HG03442 (cell line): ENCODE measurements at regions not wholly inside any gene's neighbourhood (a gene's known extent, or its start where the extent isn't known, plus 50 kb on each side); places are given as distances from the start of the nearest gene placed in this dataset.
A peak's percentile ranks its signal among the peaks of the same experiment; 100 is the strongest.

ENCODE experiments used
- ATAC-seq: cut with Tn5 transposase; IDR thresholded peaks from one replicate; pipeline ENCODE4 v1.9.1; 2021; ENCODE audit warnings: mild to moderate bottlenecking, moderate library complexity; ENCODE audit not compliant: unreplicated experiment

DNA sequence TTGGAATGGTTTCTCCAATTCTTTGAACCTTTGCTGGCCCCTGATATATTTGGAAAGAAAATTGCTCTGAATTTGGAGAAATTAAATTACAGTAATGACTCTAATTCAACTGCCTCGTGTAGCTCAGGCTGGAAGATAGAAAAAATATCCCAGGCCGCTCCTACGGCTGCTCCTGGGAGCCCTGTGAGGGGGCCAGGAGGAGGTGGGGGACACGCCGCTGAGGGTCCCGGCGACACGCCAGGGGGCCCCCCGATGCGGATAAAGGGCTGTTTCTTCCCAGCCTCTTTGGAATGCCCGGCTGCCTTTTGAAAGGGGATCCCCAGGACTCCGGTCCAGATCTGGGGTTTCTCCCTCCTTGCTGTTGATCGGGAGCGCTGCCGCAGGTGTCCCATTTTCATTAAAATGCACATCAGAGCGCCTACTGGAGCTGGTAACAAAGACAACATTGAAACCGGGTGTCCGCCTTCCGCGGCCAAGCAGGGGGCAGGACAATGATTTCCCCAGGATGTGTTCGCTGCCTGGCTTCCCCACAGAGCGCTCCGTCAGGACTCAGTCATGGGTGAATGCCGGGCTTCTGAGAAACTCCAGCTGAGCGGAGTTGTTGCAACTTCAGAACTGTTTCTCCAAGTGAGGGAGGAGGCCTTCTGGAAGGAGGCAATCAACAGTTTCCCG lies 200.1 kb upstream of the KBTBD8 start:
- ATAC-seq: no peak

- no peak for ATAC-seq
These were observed 197.1 kb upstream of the KBTBD8 start for GRCh38 chr3:66800941-66801545.

- ATAC-seq: no peak
These were observed 194.9 kb upstream of the KBTBD8 start for GRCh38 chr3:66803206-66803605.

DNA sequence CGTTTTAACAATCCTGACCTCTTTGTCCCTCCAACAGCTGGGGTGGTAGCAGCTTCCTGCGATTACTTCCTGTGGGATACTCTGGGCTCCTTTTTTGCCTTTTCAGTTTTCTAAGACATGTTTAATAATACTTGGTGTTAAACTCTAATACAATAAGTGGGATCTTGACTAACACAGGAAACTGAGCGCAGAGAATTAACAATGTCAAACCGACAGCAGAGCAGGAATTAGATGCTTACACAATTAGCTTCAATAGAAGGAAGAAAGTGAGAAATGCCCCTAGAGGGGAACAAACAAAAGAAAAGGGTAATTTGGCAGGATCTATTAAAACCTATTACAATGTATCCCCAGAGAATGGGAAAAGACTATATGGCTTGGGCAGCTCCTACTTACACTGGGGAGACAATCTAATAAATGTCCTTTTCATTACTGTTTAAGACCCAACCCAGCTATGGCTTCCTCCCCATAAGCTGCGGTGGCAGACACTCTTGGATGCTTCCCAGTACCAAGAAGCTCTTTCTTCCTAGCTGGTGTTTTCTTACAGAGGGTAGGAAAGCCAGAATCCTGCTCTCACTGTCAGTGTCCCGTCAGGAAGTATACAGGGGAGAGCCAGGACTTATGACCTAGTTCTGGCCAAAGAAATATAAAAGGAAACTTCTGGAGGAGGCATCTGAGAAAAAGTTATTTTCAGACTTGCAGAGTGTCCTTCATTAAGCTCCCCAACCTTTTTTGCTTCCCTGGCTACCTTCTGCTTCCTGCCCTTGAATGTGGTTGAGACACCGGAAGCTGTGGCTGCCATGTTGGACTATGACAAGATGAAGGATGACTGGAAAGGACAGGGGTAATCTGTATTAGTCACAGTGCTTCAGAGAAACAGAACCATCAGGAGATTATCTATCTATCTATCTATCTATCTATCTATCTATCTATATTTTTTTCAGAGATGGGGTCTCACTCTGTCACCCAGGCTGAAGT lies 194.1 kb upstream of the KBTBD8 start:
- ATAC-seq: no peak

GRCh38 chr3:66808891-66809594 lies 189.1 kb upstream of the KBTBD8 start:
- no peak for ATAC-seq

- ATAC-seq: no peak
These were observed 188.5 kb upstream of the KBTBD8 start for GRCh38 chr3:66809595-66809958.

GRCh38 chr3:66812136-66812535 lies 186.0 kb upstream of the KBTBD8 start:
- no peak for ATAC-seq

DNA sequence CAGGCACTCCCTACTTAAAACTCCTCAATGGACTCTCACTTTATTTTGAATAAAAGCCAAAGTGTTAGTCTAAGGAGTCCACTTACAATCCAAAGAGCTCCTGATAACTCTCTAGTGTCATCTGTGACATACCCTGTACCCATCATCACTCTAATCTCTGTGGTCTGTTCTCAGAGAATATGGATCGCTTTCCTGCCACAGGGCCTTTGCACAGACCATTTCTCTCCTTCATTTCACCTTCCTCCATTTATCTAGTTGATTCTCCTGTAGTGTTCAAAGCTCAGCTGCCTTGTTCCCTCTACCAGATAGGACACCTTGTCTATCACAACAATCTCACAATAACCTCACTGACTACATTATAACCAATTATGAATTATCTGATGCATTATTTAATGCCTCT lies 185.4 kb upstream of the KBTBD8 start:
- no peak for ATAC-seq

- peak; percentile 85 for ATAC-seq
These were observed 181.9 kb upstream of the KBTBD8 start for GRCh38 chr3:66816090-66816761.

GRCh38 chr3:66817951-66818557 lies 180.1 kb upstream of the KBTBD8 start:
- no peak for ATAC-seq

DNA sequence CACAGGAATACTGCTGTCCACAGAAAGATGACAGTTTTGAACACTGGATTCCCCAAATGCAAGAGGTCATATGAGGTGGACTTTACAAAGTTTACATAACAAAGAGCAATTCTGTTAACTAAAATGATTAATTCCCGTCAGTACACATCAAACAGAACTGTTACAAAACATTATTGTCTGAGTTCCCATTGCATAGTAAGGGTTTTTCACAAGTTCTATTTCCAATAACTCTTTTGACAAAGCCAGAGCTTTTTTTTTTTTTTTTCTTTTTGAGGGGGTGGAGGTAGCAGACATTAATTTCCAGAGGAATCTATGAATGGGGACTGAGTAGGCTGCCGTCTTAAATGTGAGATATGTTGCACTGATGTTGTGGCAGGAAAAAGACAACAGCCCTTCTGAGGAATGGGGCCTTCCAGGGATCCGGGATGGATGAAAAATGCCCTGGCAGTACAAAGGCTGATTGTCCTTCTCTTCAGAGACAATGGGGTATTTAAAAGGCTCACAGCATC lies 178.1 kb upstream of the KBTBD8 start:
- ATAC-seq: no peak

- peak; percentile 91 for ATAC-seq
These were observed 175.7 kb upstream of the KBTBD8 start for GRCh38 chr3:66822186-66823008.

DNA sequence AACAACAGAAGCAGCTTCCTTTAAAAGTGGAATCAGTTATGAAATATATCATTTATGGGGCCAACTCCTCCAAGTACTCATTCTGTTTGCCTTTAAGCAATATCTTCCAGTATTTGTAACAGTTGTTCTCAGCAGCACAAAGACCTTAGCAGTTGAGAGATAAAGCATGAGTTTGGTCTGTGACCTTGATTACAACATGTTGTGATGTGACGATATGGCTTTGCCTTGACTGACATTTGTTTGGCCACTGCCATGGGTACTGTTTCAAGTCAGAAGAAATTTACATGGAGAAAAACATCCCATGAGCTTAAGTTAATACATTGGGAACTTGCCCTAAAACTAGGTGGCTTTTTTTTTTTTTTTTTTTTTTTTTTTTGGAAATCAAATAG lies 175.1 kb upstream of the KBTBD8 start:
- ATAC-seq: no peak

- no peak for ATAC-seq
These were observed 174.6 kb upstream of the KBTBD8 start for GRCh38 chr3:66823532-66823931.

- ATAC-seq: no peak
These were observed 172.7 kb upstream of the KBTBD8 start for GRCh38 chr3:66825375-66825774.

DNA sequence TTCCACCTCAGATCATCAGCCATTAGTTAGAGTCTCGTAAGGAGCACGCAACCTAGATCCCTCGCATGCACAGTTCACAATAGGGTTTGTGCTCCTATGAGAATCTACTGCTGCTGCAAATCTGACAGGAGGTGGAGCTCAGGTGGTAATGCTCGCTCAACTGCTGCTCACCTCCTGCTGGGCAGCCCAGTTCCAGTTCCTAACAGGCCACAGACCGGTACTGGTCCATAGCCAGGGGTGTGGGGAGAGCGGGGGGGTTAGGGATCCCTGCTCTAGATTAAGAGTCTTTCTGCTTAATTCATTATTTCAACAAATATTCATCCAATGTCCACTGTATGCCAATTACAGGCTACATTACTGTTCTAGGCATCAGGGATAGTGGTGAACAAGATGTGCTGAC lies 170.4 kb upstream of the KBTBD8 start:
- no peak for ATAC-seq

DNA sequence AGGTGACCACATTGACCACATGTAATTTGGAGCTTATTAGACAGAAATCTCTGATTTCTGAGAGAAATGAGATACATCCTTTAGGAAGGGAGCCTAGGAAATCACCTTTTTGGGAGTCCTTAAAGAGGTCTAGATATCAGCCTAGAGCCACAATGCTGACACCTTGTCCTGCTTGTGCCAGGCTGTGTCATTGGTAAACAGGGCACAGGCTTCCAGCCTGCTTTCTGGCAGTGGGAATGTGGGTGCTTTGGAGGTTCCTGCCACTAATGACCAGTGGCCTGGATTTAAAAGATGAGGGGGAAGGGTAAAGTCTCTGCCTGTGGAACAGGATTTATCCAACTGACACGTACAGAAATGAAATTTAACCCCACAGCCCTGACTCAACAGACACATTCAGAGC lies 169.8 kb upstream of the KBTBD8 start:
- ATAC-seq: no peak

GRCh38 chr3:66830301-66830700 lies 167.8 kb upstream of the KBTBD8 start:
- ATAC-seq: no peak

DNA sequence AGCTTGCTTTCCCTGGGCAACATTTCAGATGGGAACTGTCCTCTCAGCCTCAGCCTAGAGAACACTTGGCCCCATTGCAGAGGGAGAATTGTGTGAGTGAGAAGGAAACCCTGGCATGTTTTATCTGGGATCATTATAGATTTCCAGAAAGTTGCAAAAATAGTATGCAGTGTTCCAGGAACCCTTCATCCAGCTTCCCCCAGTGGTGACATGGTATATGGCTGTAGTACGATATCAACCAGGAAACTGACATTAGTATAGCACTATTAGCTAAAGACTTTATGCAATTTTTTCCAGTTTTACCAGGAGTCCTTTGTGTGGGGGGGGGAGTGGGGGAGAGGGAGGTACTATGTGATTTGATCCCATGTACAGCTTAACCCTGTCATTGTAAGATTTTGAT lies 166.2 kb upstream of the KBTBD8 start:
- no peak for ATAC-seq
